ENCODE measurements at regions not wholly inside any gene's neighbourhood (a gene's known extent, or its start where the extent isn't known, plus 50 kb on each side); places are given as distances from the start of the nearest gene placed in this dataset.
"Not testable (repeated sequence)": the region's sequence is repeated elsewhere in the genome, so short reads cannot be mapped to it uniquely, and the experiment has no call there.

DNA sequence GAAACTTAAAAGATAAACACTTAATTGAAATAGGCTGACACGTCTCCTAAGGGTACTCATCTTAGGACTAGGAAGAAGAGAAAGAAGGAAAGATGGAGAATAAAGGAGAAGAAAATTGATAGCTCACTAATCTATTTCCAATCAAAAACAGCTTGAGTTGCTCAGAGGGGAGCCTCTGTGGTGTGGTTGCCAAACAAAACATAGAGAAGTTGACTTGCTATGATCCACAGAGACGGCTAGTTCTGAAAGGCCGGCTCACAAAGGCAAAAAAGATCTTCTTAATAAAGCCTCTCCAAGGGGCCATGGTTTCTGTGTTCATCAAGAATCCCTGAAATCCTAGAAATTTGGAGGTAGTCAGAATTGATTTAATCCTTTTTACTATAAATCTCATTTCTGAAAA, 644.1 kb downstream of the LMO4 start:
- DNase-seq = no peak

DNA sequence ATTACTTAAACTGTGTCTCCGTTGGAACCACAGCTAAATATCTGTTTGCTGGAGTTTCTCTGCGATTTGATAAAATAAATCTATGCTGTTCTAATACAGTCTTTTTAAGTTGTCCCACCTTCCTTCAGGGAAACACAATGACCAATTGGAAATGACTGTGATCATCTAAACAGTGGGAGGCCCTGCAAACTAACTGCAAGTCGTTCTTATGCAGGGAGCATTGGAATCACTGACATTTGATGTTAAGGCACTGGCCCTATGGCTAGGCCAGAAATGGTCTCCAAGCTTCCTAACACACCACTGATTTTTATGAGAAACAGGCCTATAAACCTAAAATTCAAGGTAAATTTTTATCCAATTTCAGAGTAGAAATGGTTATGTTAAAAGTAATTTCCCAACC, 645.2 kb downstream of the LMO4 start:
- no peak for DNase-seq

DNA sequence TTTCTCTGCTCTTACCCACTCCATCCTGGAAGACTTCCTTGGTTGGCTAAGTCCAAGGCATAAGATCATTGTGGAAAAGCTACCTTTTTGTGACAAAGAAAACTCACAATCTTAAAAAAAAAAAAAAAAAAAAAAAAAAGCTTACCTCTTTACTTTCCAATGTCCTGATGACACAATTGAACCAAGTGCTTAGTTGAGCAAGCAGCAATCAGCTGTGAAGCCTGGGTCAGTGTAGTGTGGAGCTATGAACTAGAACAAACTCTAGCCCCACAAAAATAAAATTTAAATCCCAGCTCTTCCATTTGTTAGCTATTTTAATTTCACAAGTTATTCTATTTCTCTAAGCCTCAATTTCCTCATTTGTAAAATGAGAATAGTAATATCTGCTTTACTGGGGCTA, 647.6 kb downstream of the LMO4 start:
- no peak for DNase-seq

DNA sequence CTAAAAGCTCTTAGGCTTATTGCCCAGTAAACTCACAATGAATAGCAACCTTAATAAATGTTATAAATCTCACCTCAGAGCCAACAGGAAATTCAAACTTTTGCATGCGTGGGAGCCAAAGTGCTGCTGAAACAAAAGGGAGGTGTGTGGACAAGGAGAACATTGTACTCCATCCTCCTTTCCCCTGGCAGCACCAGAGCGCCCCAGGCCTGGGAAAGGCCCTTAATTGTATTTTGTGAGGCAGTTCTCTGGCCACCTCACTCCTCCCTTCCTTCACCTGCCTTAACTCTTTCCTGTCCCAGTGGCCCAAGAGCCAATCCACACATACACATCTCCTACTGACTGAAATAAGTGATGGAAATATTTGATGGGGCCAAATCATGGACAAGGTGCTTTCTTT, 648.5 kb downstream of the LMO4 start:
- no peak for DNase-seq

DNA sequence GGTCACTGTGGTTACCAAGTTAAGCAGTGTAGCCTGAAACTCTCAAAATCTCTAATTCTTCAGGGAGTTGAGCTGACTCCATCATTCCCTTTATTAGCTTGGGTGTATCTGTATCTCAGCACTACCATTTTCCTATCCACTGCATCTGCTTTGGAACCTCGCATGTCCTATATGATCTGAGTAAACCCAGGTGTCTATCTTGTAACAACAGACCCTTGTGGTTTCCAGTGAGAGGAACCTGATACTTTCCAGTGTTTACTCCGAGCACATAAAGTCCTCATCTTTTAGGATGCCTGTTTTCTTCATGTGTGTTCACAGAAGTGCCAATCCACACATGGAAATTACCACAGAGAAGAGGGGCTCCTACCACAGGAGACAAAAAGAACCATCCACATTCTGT, 650.4 kb downstream of the LMO4 start:
- no peak for DNase-seq

DNA sequence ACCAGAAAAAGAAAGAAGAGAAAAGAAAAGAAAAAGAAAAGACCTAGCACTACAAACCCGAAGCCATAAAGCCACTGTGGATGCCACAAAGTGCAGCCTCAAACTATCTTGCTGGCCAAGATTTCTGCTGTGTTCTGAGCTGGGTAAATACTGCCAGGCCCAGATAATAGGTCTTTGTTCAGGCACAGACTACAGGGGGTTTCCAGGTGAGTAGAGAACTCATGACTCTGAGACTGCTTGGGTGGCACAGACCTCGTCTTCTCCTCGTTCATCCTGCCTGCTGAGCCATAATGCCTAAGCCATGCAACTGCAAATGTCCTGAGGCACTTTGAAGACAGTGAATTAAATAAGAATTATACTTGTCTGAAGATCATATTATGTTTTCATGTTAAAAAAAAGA, 651.8 kb downstream of the LMO4 start:
- no peak for DNase-seq

DNA sequence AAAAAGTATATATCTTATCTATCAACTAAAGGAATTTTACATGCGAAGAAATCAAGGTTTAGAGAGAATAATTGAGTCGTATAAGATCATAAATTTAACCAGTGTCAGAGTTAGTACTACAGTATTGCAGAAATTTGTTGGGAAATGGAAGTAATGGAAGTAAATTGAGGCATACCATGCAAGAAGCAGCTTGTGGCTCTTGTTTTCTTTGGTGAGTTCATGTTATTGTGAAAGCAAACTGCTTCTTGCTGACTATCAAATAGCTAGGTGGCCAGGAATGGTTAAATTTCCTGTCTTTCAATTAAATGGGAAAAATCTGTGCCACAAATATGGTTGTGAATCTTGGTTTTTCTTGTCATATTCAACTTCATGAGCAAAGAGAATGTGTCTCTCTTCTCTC, 652.7 kb downstream of the LMO4 start:
- no peak for DNase-seq

DNA sequence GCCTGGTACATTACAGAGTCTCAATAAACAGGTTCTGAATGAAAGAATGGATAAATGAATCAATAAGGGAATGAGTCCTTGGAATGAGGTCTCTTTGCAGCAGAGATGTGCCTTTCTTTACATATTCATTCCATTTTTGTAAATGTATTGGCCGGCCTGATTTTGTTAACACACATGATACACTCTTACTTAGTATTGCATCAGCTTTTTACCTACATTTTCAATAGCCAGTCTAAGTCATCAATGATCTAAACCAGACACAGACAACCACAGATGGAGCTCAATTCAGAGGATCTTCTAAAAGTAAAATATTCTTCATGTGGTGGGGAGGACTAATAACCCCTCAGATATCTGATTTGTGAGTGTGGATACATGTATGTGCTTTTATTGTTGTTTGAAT, 653.1 kb downstream of the LMO4 start:
- DNase-seq = no peak

DNA sequence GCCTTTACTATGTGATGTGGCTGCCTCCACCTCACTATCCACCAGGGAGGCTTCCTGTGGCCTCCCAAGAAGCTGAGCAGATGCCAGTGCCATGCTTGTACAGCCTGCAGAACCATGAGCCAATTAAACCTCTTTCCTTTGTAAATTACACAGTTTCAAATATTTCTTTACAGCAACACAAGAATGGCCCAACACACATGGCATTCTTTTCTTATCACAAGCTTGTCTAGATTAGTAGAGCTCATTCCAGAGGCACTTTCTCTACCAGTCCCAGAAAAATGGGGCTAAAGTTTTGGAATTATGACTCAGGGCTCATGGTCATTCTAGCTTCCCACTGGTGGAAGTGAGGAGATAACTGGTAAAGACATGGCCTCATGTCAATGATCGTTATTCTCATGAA, 655.2 kb downstream of the LMO4 start:
- DNase-seq = no peak

DNA sequence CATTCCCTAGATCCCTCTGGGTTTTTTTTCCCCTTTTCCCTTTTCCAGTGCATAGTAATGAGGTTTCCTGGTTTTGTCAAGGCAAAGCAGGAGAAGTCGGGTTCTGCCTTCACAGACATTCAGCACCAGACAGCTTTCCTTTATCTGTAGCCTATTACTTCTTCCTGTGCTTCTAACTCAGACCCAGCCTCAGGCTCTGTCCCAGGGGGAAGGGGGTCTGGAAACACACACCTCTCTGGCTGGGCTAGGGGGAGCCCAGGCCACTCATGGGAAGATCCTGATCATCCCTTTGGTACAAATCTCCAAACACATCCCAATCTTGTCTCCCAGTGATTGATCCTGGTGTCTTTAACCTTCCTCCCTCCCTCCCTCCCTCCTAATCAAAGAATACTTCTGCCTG, 656.4 kb downstream of the LMO4 start:
- DNase-seq = no peak

DNA sequence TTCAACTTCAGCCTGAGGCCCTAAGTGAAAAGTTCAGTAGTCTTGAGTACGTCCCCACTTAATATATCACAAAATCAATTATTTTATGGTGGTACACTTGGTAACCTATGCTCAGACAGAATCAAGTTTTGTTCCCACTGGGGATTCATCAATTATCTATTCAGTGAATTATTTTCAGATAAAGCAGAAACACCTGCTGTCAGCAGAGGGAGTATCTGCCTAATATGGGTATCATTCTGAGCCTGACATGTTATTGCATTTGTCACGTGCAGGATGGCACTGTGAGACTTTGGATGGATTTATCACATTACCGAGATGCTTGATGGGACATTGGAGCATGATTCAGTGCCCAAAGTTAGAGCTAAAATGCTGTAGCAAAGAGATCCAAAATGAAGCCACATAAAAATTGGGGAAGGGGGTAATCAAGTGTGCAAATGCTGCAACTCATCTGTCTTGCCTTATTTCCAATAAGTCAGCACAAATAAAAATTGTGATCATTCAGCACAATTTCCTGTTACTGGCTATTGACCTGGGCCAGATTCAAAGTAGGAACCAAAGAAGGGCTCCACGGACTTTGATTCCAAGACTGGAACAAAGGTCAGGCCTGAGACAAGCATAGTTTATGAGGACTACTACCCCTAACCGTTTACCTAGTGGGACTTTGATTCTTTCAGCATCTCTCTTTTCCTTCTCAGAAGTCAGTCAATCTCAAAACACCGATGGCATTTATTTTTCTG, 657.6 kb downstream of the LMO4 start:
- no peak for DNase-seq

DNA sequence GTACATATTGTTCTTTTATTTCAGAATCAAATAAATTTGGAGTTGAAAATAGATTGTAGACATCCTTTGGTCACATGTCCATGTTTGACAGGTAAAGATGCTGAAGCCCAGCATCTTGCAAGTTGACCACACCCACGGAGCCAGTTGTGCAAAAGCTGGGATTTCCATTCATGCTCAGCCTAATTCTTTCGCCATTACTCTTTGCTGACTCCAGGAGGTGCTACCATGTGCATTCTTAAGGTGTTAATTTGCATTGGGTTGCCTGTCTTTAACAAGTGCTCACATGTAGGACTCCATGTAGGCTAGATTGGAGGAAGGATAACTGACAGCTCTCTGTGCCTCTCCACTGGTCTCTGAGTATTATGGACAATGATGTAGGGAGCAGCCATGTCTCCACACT, 660.7 kb downstream of the LMO4 start:
- no peak for DNase-seq

DNA sequence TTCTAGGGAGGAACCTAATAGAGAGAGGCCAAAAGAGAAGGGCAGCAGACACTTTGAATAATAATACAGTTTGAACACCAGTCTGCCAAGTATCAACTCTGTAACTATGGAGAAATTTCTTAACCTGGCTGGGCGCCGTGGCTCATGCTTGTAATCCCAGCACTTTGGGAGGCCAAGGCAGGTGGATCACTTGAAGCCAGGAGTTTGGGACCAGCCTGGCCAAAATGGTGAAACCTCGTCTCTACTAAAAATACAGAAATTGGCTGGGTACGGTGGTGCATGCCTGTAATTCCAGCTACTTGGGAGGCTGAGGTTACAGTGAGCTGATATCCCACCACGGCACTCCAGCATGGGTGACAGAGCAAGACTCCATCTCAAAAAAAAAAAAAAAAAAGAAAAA, 663.9 kb downstream of the LMO4 start:
- DNase-seq = not testable (repeated sequence)

DNA sequence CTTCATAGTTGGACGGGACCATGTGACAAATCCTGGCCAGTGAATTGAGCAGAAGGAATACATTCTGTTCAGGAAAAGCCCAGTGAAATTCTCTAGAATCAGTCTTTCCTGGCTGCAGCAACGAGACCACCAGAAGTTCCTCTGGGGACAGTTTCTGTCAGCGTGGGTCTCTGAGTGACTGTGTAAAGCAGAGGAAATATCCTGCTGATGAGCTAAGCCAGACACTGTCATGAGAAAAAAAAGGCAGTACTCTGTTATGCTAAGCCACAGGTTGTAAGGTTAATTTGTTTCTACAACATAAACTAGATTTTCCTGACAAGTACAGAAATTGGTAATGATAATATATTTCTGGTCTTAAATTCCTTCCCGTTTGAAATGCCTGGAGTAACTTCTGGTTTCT, 664.4 kb downstream of the LMO4 start:
- no peak for DNase-seq

DNA sequence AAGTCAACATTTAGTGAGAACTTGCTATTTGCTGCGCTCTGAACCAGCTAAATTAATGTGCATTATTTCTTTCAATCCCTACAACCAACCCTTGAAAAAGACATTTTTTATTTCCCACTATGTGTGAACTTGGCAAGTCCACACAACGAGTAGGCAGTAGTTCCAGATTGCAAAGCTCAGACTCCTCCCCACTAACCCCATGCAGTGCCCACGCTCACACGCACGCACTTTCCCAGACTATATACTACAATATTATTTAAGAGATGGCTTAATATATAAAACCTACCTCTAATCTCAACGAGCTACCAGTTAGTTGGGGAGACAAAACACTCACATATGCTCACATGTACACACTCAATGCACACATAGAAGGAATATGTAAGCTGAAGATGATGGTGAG, 671.2 kb downstream of the LMO4 start:
- DNase-seq = no peak

DNA sequence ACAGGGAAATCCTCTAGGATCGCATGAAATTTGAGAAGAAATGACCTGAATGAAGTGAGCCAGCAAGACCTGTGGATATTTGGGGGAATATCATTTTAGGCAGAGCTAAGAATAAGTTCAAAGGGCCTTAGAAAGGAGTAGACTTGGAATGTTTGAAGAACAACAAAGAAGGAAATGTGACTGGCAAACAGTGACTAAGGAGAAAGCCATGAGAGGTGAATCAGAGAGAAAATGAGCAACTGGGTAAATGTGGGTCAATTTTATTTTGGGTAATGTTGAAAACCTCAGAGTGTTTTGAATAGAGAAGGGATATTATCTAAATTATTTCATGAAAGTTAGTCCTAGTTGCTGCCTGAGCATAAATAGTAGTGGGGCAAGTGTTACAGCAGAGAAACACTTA, 672.8 kb downstream of the LMO4 start:
- DNase-seq = no peak

DNA sequence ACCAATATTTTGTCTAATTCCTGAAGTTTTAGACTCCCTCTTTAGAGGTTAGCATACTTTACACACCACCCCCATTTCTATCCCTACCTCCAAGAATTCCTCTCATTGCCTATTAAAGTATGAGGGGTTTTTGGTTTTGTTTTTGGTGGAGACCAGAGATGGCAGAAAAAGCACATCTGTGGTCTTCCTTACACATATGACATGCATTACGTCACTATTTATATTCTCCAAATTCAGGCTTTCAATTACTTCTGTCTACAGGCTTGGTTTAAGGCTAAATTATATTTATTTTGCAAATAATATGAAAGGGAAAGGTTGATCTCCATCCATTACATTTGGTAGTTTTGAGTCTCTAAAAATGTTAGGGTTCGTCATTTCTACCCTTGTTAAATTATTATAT, 674.6 kb downstream of the LMO4 start:
- no peak for DNase-seq

DNA sequence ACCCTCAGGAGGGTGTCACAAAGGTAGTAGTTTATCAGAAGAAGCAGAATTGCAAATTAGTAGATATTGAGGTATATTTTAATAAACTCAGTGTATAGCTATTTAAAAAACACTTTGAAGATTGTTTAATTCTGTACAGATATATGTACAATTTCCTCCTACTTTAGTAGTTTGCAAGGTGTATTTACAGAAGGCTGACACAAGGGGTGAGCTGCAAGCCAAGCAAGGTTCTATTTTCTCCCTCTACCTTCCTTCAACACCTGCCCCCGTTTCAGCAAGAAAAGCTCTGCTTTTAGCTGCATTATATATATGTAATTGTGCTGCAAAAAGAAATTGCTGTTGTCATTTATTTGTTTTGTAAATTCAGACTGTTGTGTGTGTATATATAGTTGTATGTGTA, 674.2 kb upstream of the PKN2 start:
- no peak for DNase-seq

DNA sequence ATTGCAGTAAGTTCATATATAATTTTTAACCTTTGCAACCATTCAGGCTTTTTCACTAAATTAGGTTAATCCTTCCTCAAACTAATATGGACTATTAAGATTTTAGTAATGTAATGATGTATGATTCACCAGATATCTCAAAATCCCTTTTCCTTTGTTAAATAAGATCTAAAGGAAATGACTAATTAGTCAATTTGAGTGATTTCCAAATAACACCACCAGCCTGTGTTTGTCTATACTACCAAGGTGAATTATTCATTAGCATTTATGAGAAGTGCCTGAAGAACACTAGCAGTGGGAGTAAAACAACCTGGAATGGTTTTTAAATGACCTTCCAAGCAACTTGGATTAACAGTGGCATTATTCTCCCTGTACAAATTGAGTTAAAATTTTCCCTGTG, 670.6 kb upstream of the PKN2 start:
- DNase-seq = no peak

DNA sequence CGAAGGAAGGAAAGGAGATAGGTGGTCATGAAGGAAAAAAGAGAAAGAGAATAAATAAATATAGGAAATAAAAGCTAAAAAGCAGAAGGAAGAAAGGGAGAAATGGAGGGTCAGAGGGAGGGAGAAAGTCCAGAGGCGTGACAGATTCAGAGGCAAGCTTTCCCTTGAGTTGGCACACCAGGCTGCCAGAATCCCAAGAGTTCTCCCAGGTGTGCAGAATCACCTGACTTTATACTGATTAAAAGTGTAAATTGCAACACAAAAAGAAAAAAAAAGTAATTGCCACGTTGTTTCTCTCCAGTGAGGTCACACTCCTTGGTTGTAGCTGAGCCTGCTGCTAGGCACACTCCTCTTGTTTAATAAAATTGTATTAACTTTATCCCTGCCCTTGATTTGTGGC, 669.9 kb upstream of the PKN2 start:
- no peak for DNase-seq

DNA sequence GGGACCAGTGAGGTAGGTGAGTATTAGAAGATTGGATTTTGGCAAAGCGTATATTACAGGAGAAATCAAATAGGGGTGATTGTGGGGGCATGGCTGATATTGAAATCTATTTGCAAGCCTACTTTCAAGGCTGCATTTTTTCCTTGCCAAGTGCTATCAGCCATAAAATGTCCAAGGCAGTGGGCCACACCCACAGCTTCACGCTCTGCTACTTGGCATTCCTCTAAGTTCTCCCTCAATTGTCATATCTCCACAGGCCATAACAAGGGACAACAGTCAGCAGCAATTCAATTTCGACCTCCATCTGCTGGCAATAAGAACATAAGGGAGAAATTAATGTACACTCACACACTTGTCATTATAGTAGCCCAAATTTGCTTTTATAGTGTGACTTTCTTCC, 667.1 kb upstream of the PKN2 start:
- no peak for DNase-seq

DNA sequence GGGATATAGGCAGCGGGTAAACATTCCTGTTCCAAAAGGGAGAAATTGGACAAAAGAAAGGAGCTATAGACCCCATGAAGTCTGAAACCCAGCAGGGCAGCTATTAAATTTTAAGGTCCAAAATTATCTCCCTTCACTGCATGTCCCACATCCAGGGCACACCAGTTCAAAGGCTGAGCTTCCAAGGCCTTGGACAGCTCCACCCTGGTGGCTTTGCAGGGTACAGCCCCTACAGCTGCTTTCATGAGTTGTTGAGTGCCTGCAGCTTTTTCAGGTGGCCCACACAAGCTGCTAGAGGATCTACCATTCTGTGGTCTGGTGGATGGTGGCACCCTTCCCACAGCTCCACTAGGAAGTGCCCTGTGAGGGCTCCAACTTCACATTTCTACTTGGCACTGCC, 662.5 kb upstream of the PKN2 start:
- DNase-seq = no peak

DNA sequence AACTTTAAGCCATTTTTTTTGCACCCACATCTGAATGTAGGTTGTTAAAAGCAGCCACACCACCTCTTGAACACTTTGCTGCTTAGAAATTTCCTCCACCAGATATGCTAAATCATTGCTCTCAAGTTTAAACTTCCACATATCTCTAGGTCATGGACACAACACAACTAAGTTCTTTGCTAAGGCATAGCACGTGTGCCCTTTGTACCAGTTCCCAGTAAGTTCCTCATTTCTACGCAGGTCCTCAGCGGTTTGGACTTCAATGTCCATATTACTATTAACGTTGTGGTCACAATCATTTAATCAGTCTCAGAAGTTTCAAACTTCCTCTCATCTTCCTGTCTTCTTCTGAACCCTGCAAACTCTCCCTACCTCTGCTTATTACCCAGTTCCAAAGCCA, 661.6 kb upstream of the PKN2 start:
- DNase-seq = no peak

DNA sequence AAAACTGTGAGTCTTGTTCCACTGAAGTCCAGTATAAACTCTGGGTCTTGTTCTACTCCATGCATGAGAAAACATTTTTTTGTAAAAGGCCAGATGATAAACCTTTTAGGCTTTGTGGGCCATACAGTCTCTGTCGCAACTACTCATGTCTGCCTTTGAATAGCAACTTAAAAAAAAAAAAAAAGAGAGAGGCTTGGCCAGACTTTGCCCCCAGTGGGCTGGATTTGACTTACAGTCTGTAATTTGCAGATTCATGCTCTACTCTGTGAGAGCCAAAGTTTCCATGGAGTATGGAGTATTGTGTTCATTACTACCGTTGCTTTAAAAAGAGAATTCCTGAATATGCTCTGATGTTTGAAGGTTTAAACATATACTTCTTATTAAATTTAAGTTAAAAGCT, 654.9 kb upstream of the PKN2 start:
- DNase-seq = no peak

DNA sequence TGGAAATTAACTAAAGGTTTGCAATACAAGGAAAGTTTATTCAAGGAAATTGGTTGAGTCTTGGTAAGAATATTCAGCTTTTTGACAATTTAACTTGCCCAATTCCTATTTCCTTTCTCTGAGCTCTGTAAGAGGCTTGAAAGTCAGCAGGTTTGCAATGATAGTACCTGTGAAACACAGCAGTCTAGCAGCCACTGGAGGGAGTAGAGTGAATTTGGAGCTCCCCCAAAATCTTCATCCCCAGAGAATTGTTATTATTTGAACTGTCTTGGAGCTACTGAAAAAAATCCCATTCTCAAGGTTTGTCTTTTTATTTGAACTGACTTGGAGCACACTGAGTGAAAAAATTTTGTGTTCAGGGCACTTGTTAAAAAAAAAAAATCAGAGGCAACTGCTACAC, 654.2 kb upstream of the PKN2 start:
- DNase-seq = no peak

DNA sequence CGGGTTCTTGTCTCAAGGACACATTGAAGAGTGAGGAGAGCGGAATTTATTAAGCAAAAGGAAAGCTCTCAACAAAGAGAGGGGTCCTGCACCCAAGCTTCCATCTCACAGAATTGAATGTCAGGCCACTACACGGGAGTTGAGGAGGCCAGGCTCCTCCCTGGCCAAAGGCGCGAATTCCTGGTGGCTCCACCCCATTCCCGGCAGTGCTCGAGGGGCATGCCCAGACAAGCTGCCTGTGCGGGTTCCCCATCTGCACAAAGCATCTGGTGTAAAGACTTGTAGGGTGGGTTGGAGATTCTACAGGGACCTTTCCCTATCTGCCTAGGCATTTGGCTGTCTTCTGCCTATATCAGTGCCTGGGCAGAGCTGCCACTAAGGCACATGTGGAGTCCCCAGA, 648.5 kb upstream of the PKN2 start:
- no peak for DNase-seq
